ENCODE measurements at regions not wholly inside any gene's neighbourhood (a gene's known extent, or its start where the extent isn't known, plus 50 kb on each side); places are given as distances from the start of the nearest gene placed in this dataset.
"Not testable (repeated sequence)": the region's sequence is repeated elsewhere in the genome, so short reads cannot be mapped to it uniquely, and the experiment has no call there.

- Histone ChIP-seq H3K27me3 (no peaks in the 10 kb centered on the region), H3K4me3 (no peak overlapping the region), H3K36me3 (no peaks in the 10 kb centered on the region), H3K9ac (no peak overlapping the region), H3K27ac (no peak overlapping the region), H3K4me1 (no peaks in the 10 kb centered on the region), H4K20me1 (no peaks in the 10 kb centered on the region), H3K9me3 (no peaks in the 10 kb centered on the region), H3K4me2 (no peak overlapping the region)
- no peak for TF ChIP-seq Cebpa-rat (IDR thresholded peaks at IDR 0.05)
Measured at GRCh38 chr4:127335732-127336131, 297.0 kb upstream of the INTU start.

- H3K27me3 ChIP-seq, H3K27ac ChIP-seq, H3K9me3 ChIP-seq, H3K4me3 ChIP-seq, H3K4me2 ChIP-seq, H3K36me3 ChIP-seq, H4K20me1 ChIP-seq, H3K9ac ChIP-seq, H3K4me1 ChIP-seq: not testable (repeated sequence)
Measured at GRCh38 chr4:127343123-127343522, 289.6 kb upstream of the INTU start.

- Histone ChIP-seq H3K4me2 (no peak overlapping the region), H3K4me3 (no peak overlapping the region), H3K27ac (no peak overlapping the region), H3K4me1 (no peaks in the 10 kb centered on the region), H3K27me3 (no peaks in the 10 kb centered on the region), H3K36me3 (no peaks in the 10 kb centered on the region), H4K20me1 (no peaks in the 10 kb centered on the region), H3K9ac (no peak overlapping the region), H3K9me3 (no peaks in the 10 kb centered on the region)
- no peak for TF ChIP-seq Cebpa-rat (IDR thresholded peaks at IDR 0.05)
Measured at GRCh38 chr4:127344071-127344470, 288.7 kb upstream of the INTU start.

- no peak overlapping the region for H3K4me2 ChIP-seq
- peaks cover 3% of the 10 kb centered on the region; the same call in 1 of the 2 replicates for H3K9me3 ChIP-seq
- no peak overlapping the region for H3K9ac ChIP-seq
- no peaks in the 10 kb centered on the region for H3K36me3 ChIP-seq
- no peak overlapping the region for H3K27ac ChIP-seq
- H3K4me3 ChIP-seq: no peak overlapping the region
- H4K20me1 ChIP-seq: no peaks in the 10 kb centered on the region
- no peak for TF ChIP-seq Cebpa-rat (IDR thresholded peaks at IDR 0.05)
- no peaks in the 10 kb centered on the region for H3K27me3 ChIP-seq
- no peaks in the 10 kb centered on the region for H3K4me1 ChIP-seq
Measured at GRCh38 chr4:127347936-127348335, 284.8 kb upstream of the INTU start.

- no peak overlapping the region for H3K9ac ChIP-seq
- no peak overlapping the region for H3K27ac ChIP-seq
- H3K27me3 ChIP-seq: no peaks in the 10 kb centered on the region
- no peak for TF ChIP-seq Cebpa-rat (IDR thresholded peaks at IDR 0.05)
- H4K20me1 ChIP-seq: no peaks in the 10 kb centered on the region
- H3K4me3 ChIP-seq: no peak overlapping the region
- H3K36me3 ChIP-seq: no peaks in the 10 kb centered on the region
- H3K4me2 ChIP-seq: no peak overlapping the region
- H3K4me1 ChIP-seq: no peaks in the 10 kb centered on the region
- H3K9me3 ChIP-seq: peaks cover 3% of the 10 kb centered on the region; the same call in 1 of the 2 replicates
Measured at GRCh38 chr4:127352220-127353113, 280.3 kb upstream of the INTU start.

- Histone ChIP-seq H3K9me3 (no peaks in the 10 kb centered on the region), H3K36me3 (no peaks in the 10 kb centered on the region), H3K27ac (no peak overlapping the region), H3K4me3 (no peak overlapping the region), H3K27me3 (no peaks in the 10 kb centered on the region), H3K4me1 (no peaks in the 10 kb centered on the region), H3K9ac (no peak overlapping the region), H4K20me1 (no peaks in the 10 kb centered on the region), H3K4me2 (no peak overlapping the region)
- no peak for TF ChIP-seq Cebpa-rat (IDR thresholded peaks at IDR 0.05)
Measured at GRCh38 chr4:127355743-127356142, 277.0 kb upstream of the INTU start.

GRCh38 chr4:127357765-127358164 lies 275.0 kb upstream of the INTU start:
- TF ChIP-seq Cebpa-rat (IDR thresholded peaks at IDR 0.05): no peak
- Histone ChIP-seq H3K4me3 (no peak overlapping the region), H3K9me3 (no peaks in the 10 kb centered on the region), H3K36me3 (no peaks in the 10 kb centered on the region), H3K27me3 (no peaks in the 10 kb centered on the region), H3K27ac (no peak overlapping the region), H4K20me1 (no peaks in the 10 kb centered on the region), H3K4me1 (no peaks in the 10 kb centered on the region), H3K4me2 (no peak overlapping the region), H3K9ac (no peak overlapping the region)

GRCh38 chr4:127362686-127363085 lies 270.1 kb upstream of the INTU start:
- Histone ChIP-seq H3K4me3 (no peak overlapping the region), H3K27me3 (no peaks in the 10 kb centered on the region), H3K27ac (no peak overlapping the region), H3K9me3 (no peaks in the 10 kb centered on the region), H4K20me1 (no peaks in the 10 kb centered on the region), H3K9ac (no peak overlapping the region), H3K4me2 (no peak overlapping the region), H3K4me1 (no peaks in the 10 kb centered on the region), H3K36me3 (no peaks in the 10 kb centered on the region)
- TF ChIP-seq Cebpa-rat (IDR thresholded peaks at IDR 0.05): no peak

- Histone ChIP-seq H3K36me3 (no peaks in the 10 kb centered on the region), H3K27me3 (no peaks in the 10 kb centered on the region), H3K9me3 (no peaks in the 10 kb centered on the region), H3K4me3 (no peak overlapping the region), H3K27ac (no peak overlapping the region), H3K4me1 (no peaks in the 10 kb centered on the region), H3K4me2 (no peak overlapping the region), H3K9ac (no peak overlapping the region), H4K20me1 (no peaks in the 10 kb centered on the region)
- no peak for TF ChIP-seq Cebpa-rat (IDR thresholded peaks at IDR 0.05)
Measured at GRCh38 chr4:127364397-127364796, 268.4 kb upstream of the INTU start.

GRCh38 chr4:127364911-127365310 lies 267.8 kb upstream of the INTU start:
- no peak overlapping the region for H3K4me3 ChIP-seq
- no peak overlapping the region for H3K4me2 ChIP-seq

More at GRCh38 chr4:127364911-127365310, 267.8 kb upstream of the INTU start:
- Histone ChIP-seq H3K36me3 (no peaks in the 10 kb centered on the region), H3K4me1 (no peaks in the 10 kb centered on the region), H3K27ac (no peak overlapping the region), H3K27me3 (no peaks in the 10 kb centered on the region), H3K9ac (no peak overlapping the region), H4K20me1 (no peaks in the 10 kb centered on the region), H3K9me3 (no peaks in the 10 kb centered on the region)
- no peak for TF ChIP-seq Cebpa-rat (IDR thresholded peaks at IDR 0.05)

Data from BLaER1 (cell line).